GM13976 (cell line): ENCODE measurements at regions not wholly inside any gene's neighbourhood (a gene's known extent, or its start where the extent isn't known, plus 50 kb on each side); places are given as distances from the start of the nearest gene placed in this dataset.
"Not testable (repeated sequence)": the region's sequence is repeated elsewhere in the genome, so short reads cannot be mapped to it uniquely, and the experiment has no call there.

Experiments
- DNase-seq: peaks from one replicate; pipeline ENCODE4 v3.0.0; 2012; ENCODE audit warnings: low spot score
- in situ Hi-C: fragments of 300-500 bp; cut with MboI; formaldehyde crosslinking; loops from one replicate; pipeline ENCODE4 v1.12.0; 2022; ENCODE audit warnings: low sequenced_read_pairs, mixed read lengths, inconsistent platforms; ENCODE audit not compliant: unreplicated experiment
- TF ChIP-seq, protein P1 (sequence below): IDR thresholded peaks from 2 replicates; pipeline ENCODE4 v1.5.1; 2012; ENCODE audit warnings: borderline replicate concordance, mild to moderate bottlenecking; ENCODE audit not compliant: insufficient read depth; ENCODE audit errors: extremely low read depth, missing control alignments, control extremely low read depth

GRCh38 chr11:107265591-107266121 is 192.0 kb downstream of the CWF19L2 start:
- in situ Hi-C loops, result no loop called here

DNA sequence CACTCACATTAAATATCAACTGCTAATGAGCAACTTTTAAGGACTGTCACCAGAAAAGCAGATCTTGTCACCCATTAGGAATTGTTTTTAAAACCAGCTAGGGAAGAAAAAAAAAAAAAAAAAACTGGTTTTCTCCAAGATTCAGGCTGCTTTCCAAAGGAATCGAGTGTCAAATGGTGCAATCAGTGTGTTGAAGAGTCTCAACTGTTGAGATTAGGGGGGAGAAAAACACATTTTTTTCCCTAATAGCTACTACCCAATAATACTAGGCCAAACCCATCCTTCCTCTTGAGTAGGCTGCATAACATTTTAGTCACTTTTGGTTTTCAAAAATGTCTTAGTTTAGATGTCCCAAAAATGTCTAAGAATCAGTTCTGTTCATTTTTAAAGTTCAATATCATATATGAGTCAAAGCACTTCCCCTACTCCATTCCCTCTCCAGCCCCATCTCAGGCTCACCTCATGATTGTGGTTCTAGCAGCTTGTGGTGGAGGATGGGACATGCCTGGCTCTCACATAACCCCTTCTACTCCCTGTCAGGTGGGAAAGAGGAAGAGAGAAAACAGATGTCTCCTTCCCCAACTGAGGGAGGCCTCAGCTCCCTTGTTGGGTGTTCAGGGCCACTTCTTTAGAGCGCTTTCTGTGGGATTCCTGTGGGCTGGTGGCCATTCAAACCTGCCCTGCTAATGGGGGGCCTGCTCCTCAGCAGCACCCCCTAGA is 193.6 kb downstream of the CWF19L2 start:
- in situ Hi-C loops, result no loop called here
- TF ChIP-seq, protein P1, sequence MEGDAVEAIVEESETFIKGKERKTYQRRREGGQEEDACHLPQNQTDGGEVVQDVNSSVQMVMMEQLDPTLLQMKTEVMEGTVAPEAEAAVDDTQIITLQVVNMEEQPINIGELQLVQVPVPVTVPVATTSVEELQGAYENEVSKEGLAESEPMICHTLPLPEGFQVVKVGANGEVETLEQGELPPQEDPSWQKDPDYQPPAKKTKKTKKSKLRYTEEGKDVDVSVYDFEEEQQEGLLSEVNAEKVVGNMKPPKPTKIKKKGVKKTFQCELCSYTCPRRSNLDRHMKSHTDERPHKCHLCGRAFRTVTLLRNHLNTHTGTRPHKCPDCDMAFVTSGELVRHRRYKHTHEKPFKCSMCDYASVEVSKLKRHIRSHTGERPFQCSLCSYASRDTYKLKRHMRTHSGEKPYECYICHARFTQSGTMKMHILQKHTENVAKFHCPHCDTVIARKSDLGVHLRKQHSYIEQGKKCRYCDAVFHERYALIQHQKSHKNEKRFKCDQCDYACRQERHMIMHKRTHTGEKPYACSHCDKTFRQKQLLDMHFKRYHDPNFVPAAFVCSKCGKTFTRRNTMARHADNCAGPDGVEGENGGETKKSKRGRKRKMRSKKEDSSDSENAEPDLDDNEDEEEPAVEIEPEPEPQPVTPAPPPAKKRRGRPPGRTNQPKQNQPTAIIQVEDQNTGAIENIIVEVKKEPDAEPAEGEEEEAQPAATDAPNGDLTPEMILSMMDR, result no peak
- peak; percentile 22 for DNase-seq

More at GRCh38 chr11:107265591-107266121, 192.0 kb downstream of the CWF19L2 start:
- no peak for DNase-seq
- TF ChIP-seq, protein P1, result no peak

- DNase-seq, result no peak
- in situ Hi-C loops, result no loop called here
- TF ChIP-seq, protein P1, result no peak
These were observed 197.8 kb downstream of the CWF19L2 start for GRCh38 chr11:107259811-107260221.

DNA sequence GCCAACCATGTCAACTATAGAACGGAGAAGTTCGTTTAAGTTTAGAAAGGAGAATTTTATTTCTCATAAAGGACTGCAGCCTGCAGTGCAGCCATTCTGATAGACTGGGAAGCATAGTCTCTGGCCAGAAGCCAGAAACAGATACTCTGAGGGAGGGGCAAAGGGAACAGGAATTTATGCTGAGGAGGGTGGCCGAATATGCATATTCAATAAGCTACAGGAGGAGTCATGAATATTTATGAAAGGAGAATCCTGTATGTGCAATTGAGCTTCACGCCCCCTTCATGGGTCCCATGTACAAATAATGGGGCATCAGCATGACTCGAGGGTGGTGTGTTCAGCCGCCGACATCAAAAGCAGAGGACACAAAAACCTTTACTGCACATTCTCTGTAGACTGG is 199.9 kb downstream of the CWF19L2 start:
- no peak for DNase-seq
- in situ Hi-C loops, result no loop called here
- TF ChIP-seq, protein P1, result no peak

DNA sequence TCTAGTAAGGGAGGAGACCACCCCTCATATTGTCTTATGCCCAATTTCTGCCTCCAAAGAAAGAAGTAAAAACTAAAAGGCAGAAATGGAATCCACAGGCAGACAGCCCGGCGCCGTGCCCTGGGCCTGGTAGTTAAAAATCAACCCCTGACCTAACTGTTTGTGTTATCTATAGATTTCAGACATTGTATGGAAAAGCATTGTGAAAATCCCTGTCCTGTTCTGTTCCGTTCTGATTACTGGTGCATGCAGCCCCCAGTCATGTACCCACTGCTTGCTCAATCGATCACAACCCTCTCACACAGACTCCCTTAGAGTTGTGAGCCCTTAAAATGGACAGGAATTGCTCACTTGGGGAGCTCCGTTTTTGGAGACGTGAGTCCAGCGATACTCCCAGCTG is 204.0 kb downstream of the CWF19L2 start:
- DNase-seq, in situ Hi-C loops: not testable (repeated sequence)

- DNase-seq, result no peak
- in situ Hi-C loops, result no loop called here
- TF ChIP-seq, protein P1, result no peak
These were observed 205.0 kb downstream of the CWF19L2 start for GRCh38 chr11:107252429-107253161.

GRCh38 chr11:107251298-107251697 is 206.3 kb downstream of the CWF19L2 start:
- no peak for DNase-seq
- in situ Hi-C loops, result no loop called here
- TF ChIP-seq, protein P1, result no peak
